ENCODE measurements at regions not wholly inside any gene's neighbourhood (a gene's known extent, or its start where the extent isn't known, plus 50 kb on each side); places are given as distances from the start of the nearest gene placed in this dataset.
"Not testable (repeated sequence)": the region's sequence is repeated elsewhere in the genome, so short reads cannot be mapped to it uniquely, and the experiment has no call there.

DNA sequence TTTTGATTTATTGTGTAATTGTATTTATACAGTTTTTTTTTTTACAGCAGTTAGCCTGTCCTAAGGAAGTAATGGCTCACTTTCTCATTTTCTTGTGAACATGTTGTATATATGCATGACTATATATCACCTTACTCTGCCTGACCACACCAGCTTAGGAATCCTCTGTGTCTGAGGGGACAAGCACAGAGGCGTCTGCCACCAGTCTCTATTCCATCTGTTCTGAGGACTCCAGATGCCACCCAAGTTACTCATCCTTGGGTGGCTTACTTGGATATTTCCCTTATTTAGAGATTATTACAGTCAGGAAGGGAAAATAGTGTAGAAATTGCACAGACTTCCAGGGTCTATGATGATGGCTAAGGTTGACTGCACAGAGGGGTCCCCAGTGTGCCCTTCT is 256.3 kb upstream of the C9orf72 start:
- Histone ChIP-seq H3K36me3 (ENCODE audit: control insufficient read depth, insufficient read depth, low read length) (no peaks in the 10 kb centered on the region), H3K4me1 (ENCODE audit: control insufficient read depth, insufficient read depth, low read length) (no peaks in the 10 kb centered on the region), H3K27ac (ENCODE audit: insufficient read depth, low read depth, low read length, poor library complexity, severe bottlenecking) (no peak overlapping the region), H3K9me3 (ENCODE audit: control insufficient read depth, low read length) (no peaks in the 10 kb centered on the region), H3K4me3 (ENCODE audit: insufficient read depth, low read depth, low read length) (no peak overlapping the region), H3K27me3 (ENCODE audit: control insufficient read depth, insufficient read depth, low read length, poor library complexity, severe bottlenecking) (no peaks in the 10 kb centered on the region)
- 94 to 100% methylated on average over 1 of the region's 1 CpG for WGBS, 2 experiments

- H3K36me3 ChIP-seq (ENCODE audit: control insufficient read depth, insufficient read depth, low read length), result not testable (repeated sequence)
Observed at GRCh38 chr9:27832108-27832507, 258.8 kb upstream of the C9orf72 start.

GRCh38 chr9:27835286-27835685 is 262.0 kb upstream of the C9orf72 start:
- no peaks in the 10 kb centered on the region for H3K36me3 ChIP-seq (ENCODE audit: control insufficient read depth, insufficient read depth, low read length)
- WGBS, 2 experiments, result 92 to 95% methylated on average over 3 of the region's 3 CpGs
- no peaks in the 10 kb centered on the region for H3K27me3 ChIP-seq (ENCODE audit: control insufficient read depth, insufficient read depth, low read length, poor library complexity, severe bottlenecking)
- H3K4me1 ChIP-seq (ENCODE audit: control insufficient read depth, insufficient read depth, low read length), result no peaks in the 10 kb centered on the region
- no peak overlapping the region for H3K4me3 ChIP-seq (ENCODE audit: insufficient read depth, low read depth, low read length)
- no peaks in the 10 kb centered on the region for H3K9me3 ChIP-seq (ENCODE audit: control insufficient read depth, low read length)
- no peak overlapping the region for H3K27ac ChIP-seq (ENCODE audit: insufficient read depth, low read depth, low read length, poor library complexity, severe bottlenecking)

More at GRCh38 chr9:27832108-27832507, 258.8 kb upstream of the C9orf72 start:
- H3K4me3 ChIP-seq (ENCODE audit: insufficient read depth, low read depth, low read length); H3K4me1 ChIP-seq (ENCODE audit: control insufficient read depth, insufficient read depth, low read length); H3K9me3 ChIP-seq (ENCODE audit: control insufficient read depth, low read length); H3K27ac ChIP-seq (ENCODE audit: insufficient read depth, low read depth, low read length, poor library complexity, severe bottlenecking); H3K27me3 ChIP-seq (ENCODE audit: control insufficient read depth, insufficient read depth, low read length, poor library complexity, severe bottlenecking): not testable (repeated sequence)
- 83 to 89% methylated on average over 2 to 3 of the region's 3 CpGs for WGBS, 2 experiments

GRCh38 chr9:27835746-27836145 is 262.5 kb upstream of the C9orf72 start:
- Histone ChIP-seq H3K4me1 (ENCODE audit: control insufficient read depth, insufficient read depth, low read length) (no peaks in the 10 kb centered on the region), H3K27me3 (ENCODE audit: control insufficient read depth, insufficient read depth, low read length, poor library complexity, severe bottlenecking) (no peaks in the 10 kb centered on the region), H3K4me3 (ENCODE audit: insufficient read depth, low read depth, low read length) (no peak overlapping the region), H3K27ac (ENCODE audit: insufficient read depth, low read depth, low read length, poor library complexity, severe bottlenecking) (no peak overlapping the region), H3K9me3 (ENCODE audit: control insufficient read depth, low read length) (no peaks in the 10 kb centered on the region), H3K36me3 (ENCODE audit: control insufficient read depth, insufficient read depth, low read length) (no peaks in the 10 kb centered on the region)
- 95 to 96% methylated on average over 6 of the region's 6 CpGs for WGBS, 2 experiments

DNA sequence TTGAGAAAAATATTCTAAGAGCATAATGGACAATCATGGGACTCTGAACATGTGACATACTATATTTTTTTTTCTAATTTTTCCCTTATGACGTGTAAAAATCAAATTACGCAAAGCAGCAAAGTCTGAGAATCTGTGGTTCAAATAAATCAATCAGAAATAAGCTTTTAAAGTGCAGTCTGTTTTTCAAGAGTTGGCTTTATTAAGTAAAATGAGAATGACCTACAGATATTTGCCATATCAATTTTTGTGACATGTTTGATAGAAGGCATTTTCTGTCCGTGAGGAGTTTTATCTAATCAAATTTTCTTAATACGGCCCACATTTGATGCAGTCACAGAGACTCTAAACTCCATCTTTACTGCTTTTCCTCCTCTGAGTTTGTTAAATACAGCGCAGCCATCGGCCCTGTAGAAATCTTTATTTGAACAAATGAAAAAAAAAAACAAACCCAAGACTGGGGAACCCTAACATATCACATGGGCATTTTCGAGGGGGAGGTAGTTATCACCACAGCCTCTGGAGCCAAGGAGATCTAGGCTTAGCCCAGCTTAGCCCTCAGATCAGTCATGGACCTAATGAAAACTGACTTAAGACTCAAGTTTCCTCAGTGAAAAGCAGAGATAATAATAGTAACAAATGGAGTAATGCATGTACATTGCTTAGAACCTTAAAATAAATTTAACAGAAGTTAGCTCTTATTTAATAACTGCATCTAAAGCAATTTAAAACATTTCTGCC is 263.6 kb upstream of the C9orf72 start:
- no peak overlapping the region for H3K27ac ChIP-seq (ENCODE audit: insufficient read depth, low read depth, low read length, poor library complexity, severe bottlenecking)
- H3K4me3 ChIP-seq (ENCODE audit: insufficient read depth, low read depth, low read length), result no peak overlapping the region
- H3K4me1 ChIP-seq (ENCODE audit: control insufficient read depth, insufficient read depth, low read length), result no peaks in the 10 kb centered on the region
- 92 to 94% methylated on average over 7 of the region's 7 CpGs for WGBS, 2 experiments
- no peaks in the 10 kb centered on the region for H3K27me3 ChIP-seq (ENCODE audit: control insufficient read depth, insufficient read depth, low read length, poor library complexity, severe bottlenecking)
- no peaks in the 10 kb centered on the region for H3K36me3 ChIP-seq (ENCODE audit: control insufficient read depth, insufficient read depth, low read length)
- no peaks in the 10 kb centered on the region for H3K9me3 ChIP-seq (ENCODE audit: control insufficient read depth, low read length)

GRCh38 chr9:27838876-27839275 is 265.6 kb upstream of the C9orf72 start:
- Histone ChIP-seq H3K36me3 (ENCODE audit: control insufficient read depth, insufficient read depth, low read length) (no peaks in the 10 kb centered on the region), H3K9me3 (ENCODE audit: control insufficient read depth, low read length) (no peaks in the 10 kb centered on the region), H3K4me3 (ENCODE audit: insufficient read depth, low read depth, low read length) (no peak overlapping the region), H3K27ac (ENCODE audit: insufficient read depth, low read depth, low read length, poor library complexity, severe bottlenecking) (no peak overlapping the region), H3K4me1 (ENCODE audit: control insufficient read depth, insufficient read depth, low read length) (no peaks in the 10 kb centered on the region), H3K27me3 (ENCODE audit: control insufficient read depth, insufficient read depth, low read length, poor library complexity, severe bottlenecking) (no peaks in the 10 kb centered on the region)
- 95 to 96% methylated on average over 3 of the region's 3 CpGs for WGBS, 2 experiments

DNA sequence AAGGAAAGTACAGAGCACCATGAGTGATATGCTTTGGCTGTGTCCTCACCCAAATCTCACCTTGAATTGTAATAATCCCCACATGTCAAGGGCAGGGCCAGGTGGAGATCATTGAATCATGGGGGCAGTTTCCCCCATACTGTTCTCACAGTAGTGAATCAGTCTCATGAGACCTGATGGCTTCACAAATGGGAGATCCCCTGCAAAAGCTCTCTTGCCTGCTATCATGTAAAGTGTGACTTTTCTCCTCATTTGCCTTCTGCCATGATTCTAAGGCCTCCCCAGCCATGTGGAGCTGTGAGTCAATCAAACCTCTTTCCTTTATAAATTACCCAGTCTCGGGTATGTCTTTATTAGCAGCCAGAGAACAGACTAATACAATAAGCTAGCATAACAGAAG is 266.5 kb upstream of the C9orf72 start:
- not testable (repeated sequence) for H3K27me3 ChIP-seq (ENCODE audit: control insufficient read depth, insufficient read depth, low read length, poor library complexity, severe bottlenecking); H3K4me3 ChIP-seq (ENCODE audit: insufficient read depth, low read depth, low read length); H3K27ac ChIP-seq (ENCODE audit: insufficient read depth, low read depth, low read length, poor library complexity, severe bottlenecking); H3K36me3 ChIP-seq (ENCODE audit: control insufficient read depth, insufficient read depth, low read length); H3K9me3 ChIP-seq (ENCODE audit: control insufficient read depth, low read length); H3K4me1 ChIP-seq (ENCODE audit: control insufficient read depth, insufficient read depth, low read length)
- 91% methylated on average over 1 of the region's 1 CpG; no CpG with 5 or more reads in 1 of the 2 experiments for WGBS, 2 experiments

DNA sequence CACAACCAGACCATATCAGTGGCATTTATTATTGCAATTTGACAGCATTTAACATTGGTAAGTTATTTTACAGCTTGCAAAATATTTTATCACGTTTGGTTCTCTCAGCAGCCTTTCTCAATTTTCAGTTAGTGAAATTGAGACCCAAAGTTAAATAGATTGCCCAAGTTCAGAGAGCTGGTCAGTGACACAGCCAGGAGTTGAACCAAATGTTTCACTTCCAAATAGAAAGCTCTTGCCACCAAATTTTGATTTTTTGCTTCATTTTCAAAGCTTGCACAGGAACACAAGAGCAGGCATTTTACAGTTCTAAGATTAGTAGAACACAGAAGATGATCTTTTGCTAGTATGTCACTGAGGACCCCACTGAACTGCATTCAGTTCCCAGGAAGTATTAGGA is 271.5 kb upstream of the C9orf72 start:
- Histone ChIP-seq H3K27me3 (ENCODE audit: control insufficient read depth, insufficient read depth, low read length, poor library complexity, severe bottlenecking) (no peaks in the 10 kb centered on the region), H3K9me3 (ENCODE audit: control insufficient read depth, low read length) (no peaks in the 10 kb centered on the region), H3K4me3 (ENCODE audit: insufficient read depth, low read depth, low read length) (no peak overlapping the region), H3K36me3 (ENCODE audit: control insufficient read depth, insufficient read depth, low read length) (no peaks in the 10 kb centered on the region), H3K4me1 (ENCODE audit: control insufficient read depth, insufficient read depth, low read length) (no peaks in the 10 kb centered on the region), H3K27ac (ENCODE audit: insufficient read depth, low read depth, low read length, poor library complexity, severe bottlenecking) (no peak overlapping the region)
- WGBS, 2 experiments, result 87 to 89% methylated on average over 1 of the region's 1 CpG

- Histone ChIP-seq H3K9me3 (ENCODE audit: control insufficient read depth, low read length) (no peaks in the 10 kb centered on the region), H3K4me3 (ENCODE audit: insufficient read depth, low read depth, low read length) (no peak overlapping the region)
Observed at GRCh38 chr9:27847380-27847779, 274.1 kb upstream of the C9orf72 start.

DNA sequence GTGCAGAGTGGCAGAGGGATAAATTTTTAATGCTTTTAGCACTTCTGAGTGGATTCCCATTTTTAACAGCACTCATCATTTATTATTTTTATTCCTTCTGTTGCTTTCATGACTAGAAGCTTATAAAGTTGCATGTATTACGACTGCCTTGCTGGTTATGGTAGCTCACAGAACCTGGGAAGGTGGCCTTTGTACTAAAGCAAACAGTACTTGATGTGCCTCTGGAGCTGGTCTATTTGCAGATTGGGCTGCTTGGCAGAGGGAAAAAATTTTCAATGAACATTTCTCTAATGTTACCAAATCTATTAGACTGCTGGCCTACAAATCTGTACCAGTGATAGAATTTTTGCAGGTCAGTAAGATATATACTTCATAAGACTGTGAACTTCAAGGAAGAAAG is 274.5 kb upstream of the C9orf72 start:
- Histone ChIP-seq H3K9me3 (ENCODE audit: control insufficient read depth, low read length) (no peaks in the 10 kb centered on the region), H3K27ac (ENCODE audit: insufficient read depth, low read depth, low read length, poor library complexity, severe bottlenecking) (no peak overlapping the region), H3K36me3 (ENCODE audit: control insufficient read depth, insufficient read depth, low read length) (no peaks in the 10 kb centered on the region), H3K4me1 (ENCODE audit: control insufficient read depth, insufficient read depth, low read length) (no peaks in the 10 kb centered on the region), H3K4me3 (ENCODE audit: insufficient read depth, low read depth, low read length) (no peak overlapping the region), H3K27me3 (ENCODE audit: control insufficient read depth, insufficient read depth, low read length, poor library complexity, severe bottlenecking) (no peaks in the 10 kb centered on the region)
- WGBS, 2 experiments, result 93 to 96% methylated on average over 1 of the region's 1 CpG

More at GRCh38 chr9:27847380-27847779, 274.1 kb upstream of the C9orf72 start:
- Histone ChIP-seq H3K27ac (ENCODE audit: insufficient read depth, low read depth, low read length, poor library complexity, severe bottlenecking) (no peak overlapping the region), H3K36me3 (ENCODE audit: control insufficient read depth, insufficient read depth, low read length) (no peaks in the 10 kb centered on the region), H3K27me3 (ENCODE audit: control insufficient read depth, insufficient read depth, low read length, poor library complexity, severe bottlenecking) (no peaks in the 10 kb centered on the region), H3K4me1 (ENCODE audit: control insufficient read depth, insufficient read depth, low read length) (no peaks in the 10 kb centered on the region)

GRCh38 chr9:27848315-27848714 is 275.0 kb upstream of the C9orf72 start:
- Histone ChIP-seq H3K9me3 (ENCODE audit: control insufficient read depth, low read length) (no peaks in the 10 kb centered on the region), H3K4me1 (ENCODE audit: control insufficient read depth, insufficient read depth, low read length) (no peaks in the 10 kb centered on the region), H3K27me3 (ENCODE audit: control insufficient read depth, insufficient read depth, low read length, poor library complexity, severe bottlenecking) (no peaks in the 10 kb centered on the region), H3K27ac (ENCODE audit: insufficient read depth, low read depth, low read length, poor library complexity, severe bottlenecking) (no peak overlapping the region), H3K36me3 (ENCODE audit: control insufficient read depth, insufficient read depth, low read length) (no peaks in the 10 kb centered on the region), H3K4me3 (ENCODE audit: insufficient read depth, low read depth, low read length) (no peak overlapping the region)
- WGBS, 2 experiments, result 90% methylated on average over 2 of the region's 2 CpGs; no CpG with 5 or more reads in 1 of the 2 experiments

Measured in ectodermal cell (in vitro differentiated cells).